Suprapubic skin (tissue), 4 donors: ENCODE measurements at regions not wholly inside any gene's neighbourhood (a gene's known extent, or its start where the extent isn't known, plus 50 kb on each side); places are given as distances from the start of the nearest gene placed in this dataset.

ENCODE experiments used
- CTCF ChIP-seq, 2 donors: fragments of 200-600 bp in 1 of 2; fragments of 450-650 bp in 1 of 2; sonication (generic) in 1 of 2; IDR thresholded peaks; one replicate each; pipeline ENCODE4 v1.5.1; 2016 to 2019; ENCODE audit warnings: antibody characterized with exemption in 2 of 2, mild to moderate bottlenecking in 1 of 2, moderate library complexity in 1 of 2
- EP300 ChIP-seq: sonication (generic); formaldehyde crosslinking; IDR thresholded peaks from one replicate; pipeline ENCODE4 v1.6.1; 2017; ENCODE audit warnings: antibody characterized with exemption
- POLR2A ChIP-seq, 2 donors: fragments of 450-650 bp; IDR thresholded peaks; one replicate each; pipeline ENCODE4 v1.6.1; 2017; ENCODE audit warnings: antibody characterized with exemption in 2 of 2, mild to moderate bottlenecking in 2 of 2, moderate library complexity in 2 of 2
- POLR2AphosphoS5 ChIP-seq, 3 donors: sonication (generic); formaldehyde crosslinking; IDR thresholded peaks; one replicate each; pipeline ENCODE4 v1.6.1; 2017; ENCODE audit warnings: antibody characterized with exemption in 3 of 3

GRCh38 chr11:19577976-19578619, 134.5 kb upstream of the NAV2 start:
- no peak for TF ChIP-seq POLR2AphosphoS5 (IDR thresholded peaks at IDR 0.05)
- TF ChIP-seq CTCF (IDR thresholded peaks at IDR 0.05), result no peak
- no peak for TF ChIP-seq EP300
- no peak for TF ChIP-seq POLR2A (IDR thresholded peaks at IDR 0.05)
